ENCODE measurements at regions not wholly inside any gene's neighbourhood (a gene's known extent, or its start where the extent isn't known, plus 50 kb on each side); places are given as distances from the start of the nearest gene placed in this dataset.

- no peaks in the 10 kb centered on the region for H3K4me1 ChIP-seq
- H3K9me3 ChIP-seq, result no peaks in the 10 kb centered on the region
- H3K27me3 ChIP-seq, result no peaks in the 10 kb centered on the region
- no peak overlapping the region for H3K4me3 ChIP-seq
- H3K27ac ChIP-seq, result no peak overlapping the region
- DNase-seq, result no peak
- H3K36me3 ChIP-seq, result no peaks in the 10 kb centered on the region
- no peak for TF ChIP-seq CTCF (IDR thresholded peaks at IDR 0.05)
- no peak for TF ChIP-seq POLR2A (IDR thresholded peaks at IDR 0.05)
Observed at GRCh38 chr1:82446236-82446635, 645.5 kb downstream of the ADGRL2 start.

- no peaks in the 10 kb centered on the region for H3K9me3 ChIP-seq
- DNase-seq, result no peak
- no peaks in the 10 kb centered on the region for H3K27me3 ChIP-seq
- no peak overlapping the region for H3K27ac ChIP-seq
- H3K36me3 ChIP-seq, result no peaks in the 10 kb centered on the region
- H3K4me3 ChIP-seq, result no peak overlapping the region
- TF ChIP-seq CTCF (IDR thresholded peaks at IDR 0.05), result no peak
- TF ChIP-seq POLR2A (IDR thresholded peaks at IDR 0.05), result no peak
- no peaks in the 10 kb centered on the region for H3K4me1 ChIP-seq
Observed at GRCh38 chr1:82445827-82446226, 645.1 kb downstream of the ADGRL2 start.

GRCh38 chr1:82445132-82445531, 644.4 kb downstream of the ADGRL2 start:
- Histone ChIP-seq H3K9me3 (no peaks in the 10 kb centered on the region), H3K36me3 (no peaks in the 10 kb centered on the region), H3K4me1 (no peaks in the 10 kb centered on the region), H3K27me3 (no peaks in the 10 kb centered on the region), H3K27ac (no peak overlapping the region), H3K4me3 (no peak overlapping the region)
- no peak for DNase-seq
- TF ChIP-seq POLR2A (IDR thresholded peaks at IDR 0.05) (no peak), CTCF (IDR thresholded peaks at IDR 0.05) (no peak)

- H3K36me3 ChIP-seq, result no peaks in the 10 kb centered on the region
- no peaks in the 10 kb centered on the region for H3K9me3 ChIP-seq
- H3K4me1 ChIP-seq, result no peaks in the 10 kb centered on the region
- no peak overlapping the region for H3K27ac ChIP-seq
- TF ChIP-seq POLR2A (IDR thresholded peaks at IDR 0.05) (no peak), CTCF (IDR thresholded peaks at IDR 0.05) (no peak)
- H3K4me3 ChIP-seq, result no peak overlapping the region
- no peak for DNase-seq
- no peaks in the 10 kb centered on the region for H3K27me3 ChIP-seq
Observed at GRCh38 chr1:82441402-82441801, 640.7 kb downstream of the ADGRL2 start.

- no peak for TF ChIP-seq CTCF (IDR thresholded peaks at IDR 0.05)
- TF ChIP-seq POLR2A (IDR thresholded peaks at IDR 0.05), result no peak
- H3K4me1 ChIP-seq, result no peaks in the 10 kb centered on the region
- no peak overlapping the region for H3K4me3 ChIP-seq
- no peak overlapping the region for H3K27ac ChIP-seq
- H3K36me3 ChIP-seq, result no peaks in the 10 kb centered on the region
- H3K27me3 ChIP-seq, result no peaks in the 10 kb centered on the region
- no peaks in the 10 kb centered on the region for H3K9me3 ChIP-seq
- DNase-seq, result no peak
Observed at GRCh38 chr1:82423174-82423815, 622.6 kb downstream of the ADGRL2 start.

GRCh38 chr1:82421782-82422181, 621.0 kb downstream of the ADGRL2 start:
- DNase-seq, result no peak
- no peak for TF ChIP-seq CTCF (IDR thresholded peaks at IDR 0.05)
- no peak for TF ChIP-seq POLR2A (IDR thresholded peaks at IDR 0.05)
- Histone ChIP-seq H3K36me3 (no peaks in the 10 kb centered on the region), H3K27ac (no peak overlapping the region), H3K4me3 (no peak overlapping the region), H3K9me3 (no peaks in the 10 kb centered on the region), H3K4me1 (no peaks in the 10 kb centered on the region), H3K27me3 (no peaks in the 10 kb centered on the region)

Data from Peyer's patch (tissue), 4 donors.